Transverse colon (tissue), 3 donors: ENCODE measurements at regions not wholly inside any gene's neighbourhood (a gene's known extent, or its start where the extent isn't known, plus 50 kb on each side); places are given as distances from the start of the nearest gene placed in this dataset.

Experiments
- EP300 ChIP-seq: sonication (generic); formaldehyde crosslinking; IDR thresholded peaks from one replicate; pipeline ENCODE4 v1.6.1; 2017; ENCODE audit warnings: antibody characterized with exemption, low read depth
- TF ChIP-seq, protein P1 (sequence below), 5 experiments: fragments of 200-600 bp in 3 of 5; fragments of 450-650 bp in 2 of 5; sonication (generic) in 3 of 5; IDR thresholded peaks; 1 replicate in 2 of 5; 2 replicates in 3 of 5; pipeline ENCODE4 v1.5.1; 2016 to 2017; ENCODE audit warnings: antibody characterized with exemption in 5 of 5, inconsistent platforms in 3 of 5, mild to moderate bottlenecking in 2 of 5, moderate library complexity in 1 of 5

DNA sequence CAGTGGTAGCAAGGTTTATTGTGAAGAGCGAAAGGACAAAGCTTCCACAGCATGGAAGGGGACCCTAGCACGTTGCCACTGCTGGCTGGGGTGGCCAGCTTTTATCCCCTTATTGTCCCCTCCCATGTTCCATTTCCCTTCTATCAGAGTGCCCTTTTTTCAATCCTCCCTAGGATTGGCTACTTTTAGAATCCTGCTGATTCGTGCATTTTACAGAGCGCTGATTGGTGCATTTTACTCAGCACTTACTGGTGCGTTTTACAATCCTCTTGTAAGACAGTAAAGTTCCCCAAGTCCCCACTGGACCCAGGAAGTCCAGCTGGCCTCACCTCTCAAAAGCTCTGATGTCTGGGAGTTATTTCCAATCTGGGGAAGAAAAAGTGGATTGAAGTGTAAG, 90.1 kb downstream of the CD8B2 start:
- no peak for TF ChIP-seq EP300
- TF ChIP-seq, protein P1, sequence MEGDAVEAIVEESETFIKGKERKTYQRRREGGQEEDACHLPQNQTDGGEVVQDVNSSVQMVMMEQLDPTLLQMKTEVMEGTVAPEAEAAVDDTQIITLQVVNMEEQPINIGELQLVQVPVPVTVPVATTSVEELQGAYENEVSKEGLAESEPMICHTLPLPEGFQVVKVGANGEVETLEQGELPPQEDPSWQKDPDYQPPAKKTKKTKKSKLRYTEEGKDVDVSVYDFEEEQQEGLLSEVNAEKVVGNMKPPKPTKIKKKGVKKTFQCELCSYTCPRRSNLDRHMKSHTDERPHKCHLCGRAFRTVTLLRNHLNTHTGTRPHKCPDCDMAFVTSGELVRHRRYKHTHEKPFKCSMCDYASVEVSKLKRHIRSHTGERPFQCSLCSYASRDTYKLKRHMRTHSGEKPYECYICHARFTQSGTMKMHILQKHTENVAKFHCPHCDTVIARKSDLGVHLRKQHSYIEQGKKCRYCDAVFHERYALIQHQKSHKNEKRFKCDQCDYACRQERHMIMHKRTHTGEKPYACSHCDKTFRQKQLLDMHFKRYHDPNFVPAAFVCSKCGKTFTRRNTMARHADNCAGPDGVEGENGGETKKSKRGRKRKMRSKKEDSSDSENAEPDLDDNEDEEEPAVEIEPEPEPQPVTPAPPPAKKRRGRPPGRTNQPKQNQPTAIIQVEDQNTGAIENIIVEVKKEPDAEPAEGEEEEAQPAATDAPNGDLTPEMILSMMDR (IDR thresholded peaks at IDR 0.05), result no peak
